IPS DF 6.9 (cell line): ENCODE measurements at regions not wholly inside any gene's neighbourhood (a gene's known extent, or its start where the extent isn't known, plus 50 kb on each side); places are given as distances from the start of the nearest gene placed in this dataset.
A peak's percentile ranks its signal among the peaks of the same experiment; 100 is the strongest.

ENCODE experiments used
- DNase-seq: peaks from one replicate; pipeline ENCODE4 v3.0.0-alpha.2; 2013; ENCODE audit warnings: low read depth, low spot score
- H3K27ac ChIP-seq: one replicate; pipeline ENCODE4 v1.5.1; 2013; ENCODE audit warnings: low read length, control low read depth
- H3K27me3 ChIP-seq: 2 replicates; pipeline ENCODE4 v1.6.1; 2013; ENCODE audit warnings: mild to moderate bottlenecking, low read length; ENCODE audit not compliant: control insufficient read depth, insufficient read depth
- H3K36me3 ChIP-seq: 2 replicates; pipeline ENCODE4 v1.6.1; 2013; ENCODE audit warnings: low read length; ENCODE audit not compliant: control insufficient read depth, insufficient read depth
- H3K4me1 ChIP-seq: 2 replicates; pipeline ENCODE4 v1.6.1; 2013; ENCODE audit warnings: low read length; ENCODE audit not compliant: control insufficient read depth, insufficient read depth
- H3K4me3 ChIP-seq: 2 replicates; pipeline ENCODE4 v1.5.1; 2013; ENCODE audit warnings: mild to moderate bottlenecking, low read length
- H3K9me3 ChIP-seq: 2 replicates; pipeline ENCODE4 v1.6.1; 2013; ENCODE audit warnings: low read length, inconsistent platforms; ENCODE audit not compliant: control insufficient read depth, insufficient read depth
- WGBS: extraction: QIAGEN DNeasy Blood & Tissue Kit; methylation state at CpG from one replicate; pipeline ENCODE4 v1.1.7; 2013; ENCODE audit warnings: mixed read lengths, missing lambda C conversion rate; ENCODE audit not compliant: insufficient read length, insufficient coverage; 5-methylcytosine and 5-hydroxymethylcytosine counted together

DNA sequence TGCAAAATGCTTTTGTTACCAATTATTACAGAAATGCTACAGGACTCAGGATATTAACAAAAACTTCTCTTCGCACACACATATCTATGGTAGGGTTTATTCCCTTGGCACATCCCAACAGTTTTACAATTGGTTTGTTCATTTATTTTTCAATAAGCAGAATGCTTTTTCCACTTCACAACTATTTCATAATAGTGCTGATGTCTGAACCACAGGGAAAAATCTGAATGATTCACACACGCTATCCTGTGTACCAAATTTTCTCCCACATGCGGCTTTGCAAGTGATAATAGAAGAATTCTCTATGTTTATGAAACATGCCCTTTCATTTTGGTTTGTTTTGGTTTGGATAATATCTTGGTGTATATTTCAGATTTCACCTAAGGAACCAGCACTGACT lies 725.7 kb upstream of the TENM3 start:
- H3K27ac ChIP-seq: no peak overlapping the region
- DNase-seq: no peak
- no CpG with 5 or more reads among the region's 3 CpGs for WGBS
- no peaks in the 10 kb centered on the region for H3K36me3 ChIP-seq
- no peaks in the 10 kb centered on the region for H3K27me3 ChIP-seq
- H3K4me1 ChIP-seq: no peaks in the 10 kb centered on the region
- H3K9me3 ChIP-seq: no peaks in the 10 kb centered on the region
- H3K4me3 ChIP-seq: no peak overlapping the region

DNA sequence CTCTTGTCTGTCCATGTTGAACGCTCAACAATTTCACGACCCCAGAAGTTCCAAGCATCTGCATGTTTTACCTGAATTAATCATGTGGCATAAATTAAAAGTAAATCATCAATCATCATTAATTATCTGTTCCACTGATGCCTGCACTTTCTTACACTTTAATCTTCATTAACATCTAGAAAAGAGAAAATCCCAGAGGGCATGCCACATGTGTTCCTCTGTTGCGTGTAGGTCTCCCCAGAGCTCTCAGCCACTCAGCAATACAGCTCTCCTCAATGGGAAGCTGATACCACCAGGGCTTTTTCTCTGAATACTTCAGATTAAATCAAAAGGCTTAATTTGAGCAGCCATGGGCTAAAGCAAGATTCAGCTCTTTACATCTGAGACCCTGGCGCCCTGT lies 722.4 kb upstream of the TENM3 start:
- WGBS: no CpG with 5 or more reads among the region's 4 CpGs
- H3K4me3 ChIP-seq: no peak overlapping the region
- H3K27ac ChIP-seq: no peak overlapping the region
- H3K27me3 ChIP-seq: no peaks in the 10 kb centered on the region
- no peaks in the 10 kb centered on the region for H3K36me3 ChIP-seq
- no peaks in the 10 kb centered on the region for H3K9me3 ChIP-seq
- H3K4me1 ChIP-seq: no peaks in the 10 kb centered on the region; the same call in 1 of the 2 replicates
- DNase-seq: no peak

DNA sequence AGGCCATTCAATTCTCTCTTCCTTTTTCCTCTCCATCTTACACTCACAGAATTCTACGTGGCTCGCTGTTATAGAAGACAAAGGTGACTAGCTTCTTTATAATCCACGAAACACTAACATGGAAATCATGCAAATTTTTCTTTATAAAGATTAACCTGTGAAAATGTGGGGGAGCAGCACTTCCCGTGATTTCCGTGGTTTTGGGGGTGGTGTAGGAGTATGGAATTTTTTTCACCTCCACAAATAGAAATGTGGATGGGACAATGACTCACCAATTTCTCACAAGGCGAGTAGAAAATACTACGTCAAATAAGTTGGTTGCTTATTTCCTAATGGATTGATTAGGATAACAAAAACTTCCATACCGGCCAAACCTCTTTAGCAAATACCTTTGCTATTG lies 719.2 kb upstream of the TENM3 start:
- Histone ChIP-seq H3K4me3 (no peak overlapping the region), H3K27ac (no peak overlapping the region), H3K4me1 (no peaks in the 10 kb centered on the region; the same call in 1 of the 2 replicates), H3K36me3 (no peaks in the 10 kb centered on the region), H3K27me3 (no peaks in the 10 kb centered on the region), H3K9me3 (no peaks in the 10 kb centered on the region)
- no peak for DNase-seq
- no CpG with 5 or more reads among the region's 8 CpGs for WGBS

DNA sequence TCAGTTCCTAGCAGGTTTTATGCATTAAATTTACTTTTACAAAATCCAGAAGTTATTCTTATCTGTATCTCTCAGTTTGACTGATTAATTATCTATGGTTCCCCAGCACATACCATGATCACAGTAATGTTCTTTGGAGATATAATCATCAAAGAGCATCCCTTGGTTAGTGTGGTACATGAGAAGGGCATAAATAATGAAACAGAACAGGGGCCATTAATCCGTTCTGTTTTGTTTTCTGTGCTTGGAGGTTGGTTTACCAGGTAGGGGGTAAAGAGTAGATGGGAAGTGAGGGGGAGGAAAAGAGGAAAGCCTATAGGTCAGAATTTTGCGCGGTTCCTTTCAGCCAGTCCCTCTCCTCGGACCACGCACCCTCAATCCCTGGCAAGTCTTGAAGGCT lies 718.7 kb upstream of the TENM3 start:
- no peaks in the 10 kb centered on the region; the same call in 1 of the 2 replicates for H3K4me1 ChIP-seq

DNA sequence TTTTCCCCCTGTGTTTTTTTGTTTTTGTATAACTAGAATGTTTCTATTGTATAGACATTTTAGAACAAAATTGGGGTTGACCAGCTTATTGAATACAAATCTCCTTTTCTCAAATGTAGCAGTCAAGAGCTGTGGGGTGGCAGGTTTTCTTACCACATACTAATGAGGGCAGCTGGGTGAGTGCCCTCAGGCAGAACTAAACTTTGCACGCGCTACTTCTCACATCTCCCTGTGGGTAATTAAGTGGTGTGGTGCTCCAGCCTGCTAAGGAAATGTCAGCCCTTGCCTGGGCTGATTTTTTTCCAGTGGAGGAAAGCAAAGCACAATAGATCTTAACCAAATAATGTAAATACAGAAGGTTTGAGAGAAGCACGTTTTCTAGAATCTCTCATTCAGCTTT lies 717.6 kb upstream of the TENM3 start:
- Histone ChIP-seq H3K36me3 (no peaks in the 10 kb centered on the region), H3K4me3 (no peak overlapping the region), H3K27me3 (no peaks in the 10 kb centered on the region), H3K9me3 (no peaks in the 10 kb centered on the region), H3K27ac (no peak overlapping the region), H3K4me1 (no peaks in the 10 kb centered on the region; the same call in 1 of the 2 replicates)
- no peak for DNase-seq
- WGBS: no CpG with 5 or more reads among the region's 3 CpGs

More for the DNA sequence above, 718.7 kb upstream of the TENM3 start:
- no CpG with 5 or more reads among the region's 5 CpGs for WGBS
- Histone ChIP-seq H3K36me3 (no peaks in the 10 kb centered on the region), H3K9me3 (no peaks in the 10 kb centered on the region), H3K27ac (no peak overlapping the region), H3K4me3 (no peak overlapping the region), H3K27me3 (no peaks in the 10 kb centered on the region)
- DNase-seq: no peak

DNA sequence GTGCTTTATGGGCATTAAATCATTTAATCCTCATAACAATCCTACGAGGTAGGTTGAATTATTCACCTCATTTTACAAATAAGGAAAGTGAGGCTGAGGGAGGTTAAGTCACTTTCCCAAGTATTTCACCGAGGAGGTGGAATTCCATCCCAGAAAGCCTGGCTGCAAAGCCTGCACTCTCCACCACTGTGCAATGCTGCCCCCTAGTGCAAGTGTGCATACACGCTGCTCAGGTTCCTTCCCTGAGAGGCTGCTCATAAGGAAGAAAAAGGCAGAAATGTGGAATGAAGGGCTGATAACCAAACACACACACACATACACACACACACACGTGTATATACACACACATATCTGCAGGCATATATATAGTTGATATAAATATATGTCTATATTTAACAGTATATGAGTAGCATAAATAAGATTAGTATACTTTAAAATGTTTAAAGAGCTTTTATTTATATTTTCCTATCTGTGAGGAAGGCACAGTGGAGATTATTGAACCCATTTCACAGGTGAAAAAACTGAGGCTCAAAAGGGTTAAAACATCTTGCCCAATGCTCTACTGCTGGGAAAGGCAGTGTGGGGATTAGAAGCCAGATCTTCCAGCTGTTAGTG lies 714.5 kb upstream of the TENM3 start:
- DNase-seq: peak; percentile 76
- Histone ChIP-seq H3K9me3 (no peaks in the 10 kb centered on the region), H3K4me1 (no peaks in the 10 kb centered on the region), H3K36me3 (no peaks in the 10 kb centered on the region), H3K4me3 (no peak overlapping the region), H3K27ac (no peak overlapping the region), H3K27me3 (no peaks in the 10 kb centered on the region)
- no CpG with 5 or more reads among the region's 4 CpGs for WGBS

DNA sequence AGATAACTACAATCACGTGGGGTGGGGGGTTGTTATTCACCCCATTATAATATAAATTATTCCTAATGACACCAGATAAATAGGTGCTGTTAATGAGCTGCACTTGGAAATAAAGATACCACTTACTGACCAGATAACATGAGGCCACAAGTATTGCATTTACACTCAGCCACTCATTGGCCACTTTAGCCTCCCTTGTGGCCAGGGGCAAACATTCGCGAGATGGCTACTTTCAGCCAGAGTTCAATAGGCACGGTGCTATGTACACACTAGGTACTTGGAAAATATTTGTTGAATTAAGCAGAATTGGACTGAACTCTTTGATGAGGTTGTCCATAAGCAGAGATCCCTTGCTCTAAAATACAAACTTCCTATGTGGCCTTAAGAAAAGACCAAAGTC lies 713.7 kb upstream of the TENM3 start:
- no peaks in the 10 kb centered on the region for H3K36me3 ChIP-seq
- no peaks in the 10 kb centered on the region for H3K27me3 ChIP-seq
- no peaks in the 10 kb centered on the region for H3K4me1 ChIP-seq
- H3K4me3 ChIP-seq: no peak overlapping the region
- WGBS: no CpG with 5 or more reads among the region's 4 CpGs
- H3K27ac ChIP-seq: no peak overlapping the region
- no peaks in the 10 kb centered on the region for H3K9me3 ChIP-seq
- no peak for DNase-seq

DNA sequence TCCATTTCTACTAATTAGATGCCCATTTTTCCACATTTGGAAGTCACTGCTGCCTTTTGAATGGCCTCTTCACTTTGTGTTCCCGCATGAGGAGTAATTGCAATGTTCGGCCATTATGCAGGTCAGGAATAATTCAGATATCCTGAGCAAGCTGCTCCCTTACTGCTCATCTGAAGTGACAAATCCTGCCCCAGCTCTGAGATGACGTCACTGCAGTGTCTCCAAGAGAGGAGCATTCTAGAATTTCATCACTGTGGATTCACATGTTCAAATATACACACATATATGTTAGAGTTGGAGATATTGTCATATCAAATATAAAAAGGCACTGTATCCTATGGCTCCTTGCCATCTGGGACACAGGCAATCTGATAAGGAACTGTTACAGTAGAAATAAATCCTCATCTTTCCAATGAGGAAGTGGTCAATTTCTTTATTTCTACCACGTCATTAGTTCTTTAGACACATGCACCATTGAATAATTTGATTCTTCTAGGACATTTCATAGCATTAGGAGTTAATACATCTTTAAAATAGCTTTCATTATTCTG lies 706.9 kb upstream of the TENM3 start:
- WGBS: no CpG with 5 or more reads among the region's 4 CpGs
- H3K4me3 ChIP-seq: no peak overlapping the region

DNA sequence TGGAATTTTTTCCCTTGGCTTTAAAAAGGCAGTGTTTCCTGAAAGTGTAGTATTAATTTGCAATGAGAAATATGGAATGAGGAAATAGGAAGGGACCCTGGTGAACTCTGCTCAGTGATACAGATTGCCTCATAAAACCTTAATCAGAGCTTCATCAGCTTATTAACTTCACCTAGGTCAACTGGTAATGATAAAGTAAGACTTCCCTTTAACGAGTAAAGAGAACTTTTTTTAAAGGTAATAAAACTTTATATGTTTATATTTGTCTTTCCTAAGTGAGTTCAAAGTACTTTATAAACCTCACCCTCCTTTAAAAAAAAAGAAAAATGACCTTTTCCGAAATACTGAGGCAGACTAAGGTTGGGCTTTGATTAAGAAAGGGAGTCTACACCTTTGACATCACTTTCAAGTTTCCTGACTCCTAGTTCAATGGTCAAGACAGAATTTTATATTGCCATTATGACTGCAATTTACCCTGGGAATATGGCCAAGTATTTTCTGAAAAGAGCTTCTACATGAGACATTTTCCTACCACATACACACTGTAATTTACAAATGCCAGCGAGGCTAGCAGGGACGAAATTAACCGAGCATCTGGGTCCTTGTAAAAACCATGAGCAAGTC lies 706.3 kb upstream of the TENM3 start:
- H3K9me3 ChIP-seq: no peaks in the 10 kb centered on the region
- H3K36me3 ChIP-seq: no peaks in the 10 kb centered on the region
- DNase-seq: no peak
- no peak overlapping the region for H3K4me3 ChIP-seq
- H3K27ac ChIP-seq: no peak overlapping the region
- no peaks in the 10 kb centered on the region for H3K4me1 ChIP-seq
- H3K27me3 ChIP-seq: no peaks in the 10 kb centered on the region
- WGBS: no CpG with 5 or more reads among the region's 5 CpGs

More for the DNA sequence above, 706.9 kb upstream of the TENM3 start:
- Histone ChIP-seq H3K36me3 (no peaks in the 10 kb centered on the region), H3K27ac (no peak overlapping the region), H3K4me1 (no peaks in the 10 kb centered on the region), H3K27me3 (no peaks in the 10 kb centered on the region), H3K9me3 (no peaks in the 10 kb centered on the region)
- DNase-seq: no peak

DNA sequence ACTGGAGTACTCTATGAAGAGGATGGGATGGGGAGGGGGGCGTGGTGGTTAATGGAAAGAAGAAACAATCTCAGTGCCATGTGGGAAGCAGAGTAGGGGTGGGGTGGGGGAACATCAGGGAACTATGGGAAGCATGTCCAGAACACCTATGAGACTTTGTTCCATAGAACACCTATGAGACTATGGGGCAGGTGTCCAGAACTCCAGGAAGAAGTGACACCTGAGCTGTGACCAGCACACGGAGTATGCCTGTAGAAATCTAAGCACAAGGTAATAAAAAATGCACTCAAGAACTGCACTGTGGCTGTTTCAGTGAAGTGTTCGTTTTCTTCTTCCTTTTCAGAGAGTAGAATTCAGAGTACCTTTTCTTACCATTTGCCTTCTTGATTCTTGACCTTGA lies 704.8 kb upstream of the TENM3 start:
- no peak for DNase-seq
- no CpG with 5 or more reads among the region's 3 CpGs for WGBS
- no peaks in the 10 kb centered on the region for H3K27me3 ChIP-seq
- H3K4me3 ChIP-seq: no peak overlapping the region
- H3K36me3 ChIP-seq: no peaks in the 10 kb centered on the region
- no peaks in the 10 kb centered on the region for H3K4me1 ChIP-seq
- no peaks in the 10 kb centered on the region for H3K9me3 ChIP-seq
- no peak overlapping the region for H3K27ac ChIP-seq

DNA sequence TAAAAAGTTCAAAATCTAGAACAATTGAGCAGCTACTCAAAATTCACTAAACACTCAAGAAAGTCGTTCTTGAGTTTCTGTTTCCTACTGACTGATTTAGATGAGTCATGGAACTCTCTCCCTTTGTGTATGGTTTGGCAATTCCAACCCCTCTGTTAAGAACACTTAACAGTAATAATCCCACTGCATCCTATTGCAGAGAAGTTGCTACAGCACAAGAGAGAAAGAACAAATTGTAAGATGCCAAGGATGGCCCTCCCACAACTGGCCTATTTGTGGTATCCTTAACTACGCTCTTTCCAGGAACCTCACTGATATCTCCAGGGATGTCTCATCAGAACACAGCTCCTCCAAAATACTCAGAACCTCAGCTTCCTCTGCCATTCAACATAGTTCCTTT lies 701.8 kb upstream of the TENM3 start:
- H3K27ac ChIP-seq: no peak overlapping the region
- H3K4me1 ChIP-seq: no peaks in the 10 kb centered on the region
- no peak overlapping the region for H3K4me3 ChIP-seq
- DNase-seq: no peak
- H3K27me3 ChIP-seq: no peaks in the 10 kb centered on the region
- no CpG with 5 or more reads among the region's 2 CpGs for WGBS
- no peaks in the 10 kb centered on the region for H3K9me3 ChIP-seq
- H3K36me3 ChIP-seq: no peaks in the 10 kb centered on the region
